ENCODE measurements at regions not wholly inside any gene's neighbourhood (a gene's known extent, or its start where the extent isn't known, plus 50 kb on each side); places are given as distances from the start of the nearest gene placed in this dataset.

DNA sequence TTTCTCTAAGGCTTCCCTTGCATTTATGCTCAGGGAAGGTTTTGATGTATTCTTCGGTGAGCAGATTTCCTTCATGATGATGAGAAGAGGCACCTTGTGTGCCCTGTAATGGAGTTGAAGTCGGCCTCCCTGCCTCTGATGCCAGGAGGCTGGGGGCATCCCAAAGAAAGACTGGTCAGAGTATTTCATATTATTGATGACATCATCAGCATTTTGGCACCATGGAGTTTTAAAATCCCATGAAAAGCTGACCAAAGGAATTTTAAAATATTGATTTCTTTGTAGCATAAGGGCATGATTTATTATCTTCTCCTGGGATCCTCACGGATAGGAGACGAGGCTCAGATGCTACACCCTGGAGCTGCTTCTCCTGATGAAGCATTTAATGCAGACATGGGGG lies 231.2 kb upstream of the IRX1 start:
- POLR2A ChIA-PET: no interaction called here
- peaks cover 0 to 3% (median 0%) of the 10 kb centered on the region in 4 donors for H3K4me1 Mint-ChIP-seq
- peaks cover 0 to 10% (median under 1%) of the 10 kb centered on the region in 9 donors for H3K9me3 Mint-ChIP-seq
- ATAC-seq (no peak), DNase-seq (no peak)
- peaks cover 0 to 5% (median 0%) of the 10 kb centered on the region in 3 donors for H3K36me3 Mint-ChIP-seq
- no peak overlapping the region for H3K4me3 Mint-ChIP-seq
- no peak overlapping the region for H3K27ac Mint-ChIP-seq
- H3K27me3 Mint-ChIP-seq: peaks cover 0 to 11% (median 4%) of the 10 kb centered on the region in 5 donors

DNA sequence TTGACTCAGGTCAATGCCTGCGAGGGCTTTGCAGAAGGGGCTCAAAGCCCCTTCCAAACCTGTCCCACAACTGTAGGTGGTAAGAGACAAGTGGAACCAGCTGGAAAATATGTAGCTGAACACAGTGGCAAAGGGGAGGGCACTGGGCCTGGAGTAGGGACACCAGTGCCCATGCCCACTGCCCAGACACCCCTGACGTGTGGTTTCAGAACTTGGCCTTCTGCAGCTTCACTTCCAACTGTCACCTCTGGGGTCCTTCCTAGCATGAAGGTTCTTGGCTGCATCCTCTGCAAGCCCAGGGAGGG lies 233.1 kb upstream of the IRX1 start:
- Mint-ChIP-seq H3K27ac (no peak overlapping the region), H3K27me3 (peaks cover 0 to 11% (median 4%) of the 10 kb centered on the region in 5 donors), H3K4me1 (peaks cover 0 to 3% (median 0%) of the 10 kb centered on the region in 4 donors), H3K4me3 (no peak overlapping the region), H3K36me3 (peaks cover 0 to 5% (median 0%) of the 10 kb centered on the region in 3 donors), H3K9me3 (peaks cover 0 to 10% (median 0%) of the 10 kb centered on the region in 9 donors)
- POLR2A ChIA-PET: no interaction called here
- ATAC-seq: no peak
- DNase-seq: no peak

DNA sequence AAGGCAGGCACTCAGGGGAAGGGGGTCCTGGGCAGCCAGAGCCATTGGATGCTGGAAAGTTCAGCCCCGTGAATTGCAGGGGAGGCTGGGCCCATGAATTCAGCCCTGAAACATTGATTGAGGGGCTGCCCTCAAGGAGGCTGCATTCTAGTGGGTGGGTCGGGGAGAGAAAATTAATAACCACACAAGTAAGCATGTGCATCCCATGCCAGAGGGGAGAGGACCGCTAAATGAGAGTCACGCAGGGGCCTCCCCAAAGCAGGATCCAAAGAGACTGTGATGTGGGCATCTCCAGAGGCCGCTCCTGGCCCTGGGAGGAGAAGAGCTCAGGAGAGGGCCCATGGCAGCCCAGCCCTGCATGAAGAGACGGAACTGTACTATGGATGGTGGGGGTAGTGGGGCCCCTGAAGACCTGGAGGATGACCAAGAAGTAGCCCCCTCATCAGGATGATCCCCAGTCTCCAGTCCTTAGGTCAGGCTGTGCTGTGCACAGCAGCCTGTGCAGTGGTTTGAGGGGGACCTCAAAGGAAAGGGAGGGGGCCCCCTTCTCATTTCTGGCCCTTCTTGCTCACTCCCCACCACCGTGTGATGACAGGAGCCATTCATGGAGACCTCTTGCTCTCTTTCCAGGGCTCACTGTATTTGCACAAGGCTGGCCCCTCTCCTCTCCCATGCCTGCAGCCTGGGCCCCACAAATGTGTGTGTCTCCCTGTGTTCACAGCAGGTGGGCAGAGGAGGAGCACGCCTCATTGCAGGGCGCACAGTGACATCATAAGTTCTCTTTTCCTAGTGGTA lies 233.6 kb upstream of the IRX1 start:
- DNase-seq (no peak), ATAC-seq (no peak)
- H3K27me3 Mint-ChIP-seq: peaks cover 0 to 11% (median 4%) of the 10 kb centered on the region in 5 donors
- POLR2A ChIA-PET: no interaction called here
- H3K27ac Mint-ChIP-seq: no peak overlapping the region
- H3K9me3 Mint-ChIP-seq: peaks cover 0 to 10% (median 2%) of the 10 kb centered on the region in 9 donors
- H3K36me3 Mint-ChIP-seq: peaks cover 0 to 5% (median 0%) of the 10 kb centered on the region in 3 donors
- peaks cover 0 to 3% (median 0%) of the 10 kb centered on the region in 4 donors for H3K4me1 Mint-ChIP-seq
- no peak overlapping the region for H3K4me3 Mint-ChIP-seq

DNA sequence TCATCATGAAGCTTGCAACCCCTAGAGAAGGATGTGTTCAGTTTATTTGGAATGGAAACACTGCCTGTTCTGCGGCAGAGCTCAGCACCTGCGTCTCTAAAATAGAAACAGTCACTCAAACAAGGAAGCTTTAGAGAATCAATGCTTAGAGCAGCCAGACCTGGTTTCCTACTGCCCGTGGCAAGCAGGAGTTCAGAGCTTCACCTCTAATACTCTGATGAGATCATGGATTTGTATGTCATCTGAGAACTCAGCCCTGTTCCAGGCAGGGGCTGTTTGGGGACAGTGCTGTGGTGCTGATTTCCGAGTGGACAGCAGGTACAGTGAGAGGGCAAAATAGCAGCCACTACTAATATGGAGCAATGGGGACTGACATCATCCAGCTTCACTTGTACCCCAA lies 236.0 kb upstream of the IRX1 start:
- no peak for ATAC-seq

DNA sequence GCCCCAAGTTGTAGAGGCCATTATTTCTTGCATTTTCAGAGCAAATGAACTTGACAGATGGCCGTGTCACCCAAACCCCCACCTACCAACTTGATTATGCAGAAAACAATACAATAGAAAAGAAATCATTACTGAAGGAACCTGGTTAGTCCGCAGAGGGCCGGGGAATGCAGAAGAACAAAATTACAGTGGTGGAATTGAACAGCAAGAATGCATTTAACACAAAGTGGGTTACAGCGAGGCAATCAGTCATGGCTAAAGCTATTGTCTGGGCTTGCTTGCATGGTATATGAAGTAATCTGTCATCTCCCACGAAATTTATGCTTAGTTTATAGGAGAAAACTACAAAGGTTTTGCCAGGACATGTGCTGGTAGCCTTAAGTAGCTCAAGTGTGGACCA lies 238.3 kb upstream of the IRX1 start:
- ATAC-seq (no peak), DNase-seq (no peak)
- Mint-ChIP-seq H3K27me3 (peaks cover 0 to 18% (median 7%) of the 10 kb centered on the region in 5 donors), H3K36me3 (peaks cover 0 to 5% (median 0%) of the 10 kb centered on the region in 3 donors), H3K4me3 (no peak overlapping the region), H3K9me3 (peaks cover 0 to 18% (median 3%) of the 10 kb centered on the region in 9 donors), H3K27ac (no peak overlapping the region), H3K4me1 (peaks cover 0 to 3% (median 0%) of the 10 kb centered on the region in 4 donors)
- POLR2A ChIA-PET: no interaction called here

More for the DNA sequence above, 236.0 kb upstream of the IRX1 start:
- Mint-ChIP-seq H3K36me3 (peaks cover 0 to 5% (median 0%) of the 10 kb centered on the region in 3 donors), H3K27me3 (peaks cover 0 to 11% (median 4%) of the 10 kb centered on the region in 5 donors), H3K27ac (no peak overlapping the region), H3K4me1 (peaks cover 0 to 3% (median 0%) of the 10 kb centered on the region in 4 donors), H3K4me3 (no peak overlapping the region), H3K9me3 (peaks cover 0 to 9% (median 3%) of the 10 kb centered on the region in 9 donors)
- DNase-seq: no peak
- POLR2A ChIA-PET: no interaction called here

DNA sequence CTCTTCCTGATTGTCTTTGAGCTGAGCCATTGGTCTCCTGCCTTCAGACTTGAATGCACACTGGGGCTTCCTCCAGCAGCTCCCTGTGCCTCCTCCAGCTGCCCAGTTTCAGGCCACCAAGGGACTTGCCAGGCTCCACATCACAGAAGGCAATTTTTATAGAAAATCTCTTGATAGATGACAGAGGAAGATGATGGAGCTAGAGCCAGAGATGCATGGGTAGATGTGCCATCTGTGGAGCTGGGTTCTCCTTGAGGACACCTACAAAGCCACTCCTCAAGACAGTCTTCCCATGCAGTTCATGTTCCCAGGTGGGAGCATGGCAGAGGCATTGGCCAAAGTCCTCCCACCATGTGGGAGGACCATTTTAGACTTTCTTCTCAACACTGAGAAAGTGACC lies 239.6 kb upstream of the IRX1 start:
- no peak overlapping the region for H3K4me3 Mint-ChIP-seq
- no peak for DNase-seq
- no peaks in the 10 kb centered on the region for H3K36me3 Mint-ChIP-seq
- H3K27ac Mint-ChIP-seq: no peak overlapping the region
- H3K27me3 Mint-ChIP-seq: peaks cover 0 to 8% (median 5%) of the 10 kb centered on the region in 5 donors
- H3K9me3 Mint-ChIP-seq: peaks cover 0 to 9% (median 0%) of the 10 kb centered on the region in 9 donors
- no peaks in the 10 kb centered on the region for H3K4me1 Mint-ChIP-seq
- POLR2A ChIA-PET: no interaction called here
- no peak for ATAC-seq

DNA sequence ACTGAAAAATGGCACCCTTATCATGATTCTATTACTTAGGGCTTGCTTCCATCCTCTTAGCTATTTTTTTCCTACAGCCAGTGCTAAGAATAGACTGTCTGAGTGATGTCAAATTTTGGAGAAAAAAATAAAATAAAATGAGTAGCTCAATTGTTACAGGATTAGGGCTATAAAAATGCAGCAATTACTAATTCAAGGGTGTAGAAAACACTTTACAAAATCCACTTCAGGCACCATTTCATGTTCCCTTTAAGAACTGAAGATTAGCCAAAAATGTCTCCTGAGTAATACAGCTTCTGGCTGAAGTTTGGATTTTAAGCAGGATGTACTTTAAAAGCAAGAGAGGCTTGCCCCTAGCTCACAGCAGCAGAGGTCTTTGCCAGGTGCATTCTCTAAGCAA lies 240.5 kb upstream of the IRX1 start:
- H3K36me3 Mint-ChIP-seq: no peaks in the 10 kb centered on the region
- DNase-seq (no peak), ATAC-seq (no peak)
- peaks cover 0 to 8% (median 4%) of the 10 kb centered on the region in 5 donors for H3K27me3 Mint-ChIP-seq
- POLR2A ChIA-PET: no interaction called here
- H3K9me3 Mint-ChIP-seq: peaks cover 0 to 9% (median 0%) of the 10 kb centered on the region in 9 donors
- H3K4me1 Mint-ChIP-seq: no peaks in the 10 kb centered on the region
- no peak overlapping the region for H3K4me3 Mint-ChIP-seq
- H3K27ac Mint-ChIP-seq: no peak overlapping the region

DNA sequence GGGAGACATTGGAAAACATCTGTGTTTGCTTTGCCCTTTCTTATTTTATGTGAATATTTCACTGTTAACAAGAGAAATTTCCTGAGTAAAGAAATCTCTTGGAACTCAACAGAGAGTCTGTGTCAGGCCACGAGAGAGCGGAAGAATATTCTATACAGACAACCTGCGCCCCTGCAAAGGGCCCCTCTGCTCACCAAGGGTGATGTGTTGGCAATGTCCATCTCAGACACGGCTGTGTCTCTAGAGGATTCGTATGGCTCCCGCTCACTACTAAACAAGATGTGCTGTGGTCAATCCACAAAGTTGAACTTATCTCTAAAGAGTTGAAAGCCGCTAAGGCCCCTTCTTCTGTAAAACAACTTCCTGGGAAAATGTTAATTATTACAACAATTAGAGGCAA lies 241.0 kb upstream of the IRX1 start:
- H3K27ac Mint-ChIP-seq: no peak overlapping the region
- POLR2A ChIA-PET: no interaction called here
- peaks cover 0 to 2% (median 0%) of the 10 kb centered on the region in 4 donors for H3K4me1 Mint-ChIP-seq
- H3K36me3 Mint-ChIP-seq: no peaks in the 10 kb centered on the region
- no peak for ATAC-seq
- DNase-seq: no peak
- H3K9me3 Mint-ChIP-seq: peaks cover 0 to 10% (median 0%) of the 10 kb centered on the region in 9 donors
- no peak overlapping the region for H3K4me3 Mint-ChIP-seq
- H3K27me3 Mint-ChIP-seq: peaks cover 0 to 12% (median 4%) of the 10 kb centered on the region in 5 donors

DNA sequence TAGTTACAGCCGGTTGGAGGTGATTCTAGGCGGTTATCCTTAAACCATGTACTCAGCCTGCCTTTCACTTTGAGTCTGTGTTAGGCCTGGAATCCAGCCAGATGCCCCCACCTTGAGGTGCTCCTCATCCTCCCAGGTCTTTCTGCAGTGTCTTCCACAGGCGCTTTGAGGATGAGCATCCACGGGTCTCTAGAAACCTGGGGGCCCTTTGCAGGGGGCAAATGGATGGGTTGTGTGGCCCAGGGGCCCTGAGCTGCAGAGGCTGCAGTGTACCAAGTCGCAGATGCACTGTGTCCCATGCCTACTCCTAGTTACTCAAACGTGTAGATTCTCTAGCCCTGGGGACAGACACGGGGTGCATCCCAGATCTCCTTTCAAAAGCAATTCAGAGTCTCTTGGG lies 242.1 kb upstream of the IRX1 start:
- Mint-ChIP-seq H3K27ac (no peak overlapping the region), H3K27me3 (peaks cover 0 to 12% (median 4%) of the 10 kb centered on the region in 5 donors), H3K4me3 (no peak overlapping the region), H3K4me1 (peaks cover 0 to 2% (median 0%) of the 10 kb centered on the region in 4 donors), H3K36me3 (no peaks in the 10 kb centered on the region), H3K9me3 (peaks cover 0 to 11% (median 0%) of the 10 kb centered on the region in 9 donors)
- POLR2A ChIA-PET: no interaction called here
- no peak for ATAC-seq
- no peak for DNase-seq

DNA sequence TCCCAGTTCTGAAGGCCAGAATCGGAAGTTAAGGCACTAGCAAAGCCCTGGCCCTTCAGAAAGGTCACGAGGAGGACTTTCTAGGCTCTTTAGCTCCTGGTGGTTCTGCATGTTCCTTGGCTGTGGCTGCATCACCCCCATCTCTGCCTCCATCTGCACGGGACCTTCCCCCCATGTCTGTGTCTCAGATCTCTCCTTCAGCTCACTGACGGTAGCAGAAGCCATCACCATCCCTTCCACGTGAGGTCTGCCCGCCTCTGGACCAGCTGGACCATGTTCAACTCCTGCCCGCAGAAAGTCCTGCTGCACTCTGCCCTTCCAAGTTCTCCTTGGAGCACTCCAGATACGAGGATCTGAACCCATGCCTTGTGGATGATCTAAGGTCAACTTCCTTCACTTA lies 242.9 kb upstream of the IRX1 start:
- no peak overlapping the region for H3K4me3 Mint-ChIP-seq
- peaks cover 0 to 11% (median 0%) of the 10 kb centered on the region in 9 donors for H3K9me3 Mint-ChIP-seq
- DNase-seq: no peak

DNA sequence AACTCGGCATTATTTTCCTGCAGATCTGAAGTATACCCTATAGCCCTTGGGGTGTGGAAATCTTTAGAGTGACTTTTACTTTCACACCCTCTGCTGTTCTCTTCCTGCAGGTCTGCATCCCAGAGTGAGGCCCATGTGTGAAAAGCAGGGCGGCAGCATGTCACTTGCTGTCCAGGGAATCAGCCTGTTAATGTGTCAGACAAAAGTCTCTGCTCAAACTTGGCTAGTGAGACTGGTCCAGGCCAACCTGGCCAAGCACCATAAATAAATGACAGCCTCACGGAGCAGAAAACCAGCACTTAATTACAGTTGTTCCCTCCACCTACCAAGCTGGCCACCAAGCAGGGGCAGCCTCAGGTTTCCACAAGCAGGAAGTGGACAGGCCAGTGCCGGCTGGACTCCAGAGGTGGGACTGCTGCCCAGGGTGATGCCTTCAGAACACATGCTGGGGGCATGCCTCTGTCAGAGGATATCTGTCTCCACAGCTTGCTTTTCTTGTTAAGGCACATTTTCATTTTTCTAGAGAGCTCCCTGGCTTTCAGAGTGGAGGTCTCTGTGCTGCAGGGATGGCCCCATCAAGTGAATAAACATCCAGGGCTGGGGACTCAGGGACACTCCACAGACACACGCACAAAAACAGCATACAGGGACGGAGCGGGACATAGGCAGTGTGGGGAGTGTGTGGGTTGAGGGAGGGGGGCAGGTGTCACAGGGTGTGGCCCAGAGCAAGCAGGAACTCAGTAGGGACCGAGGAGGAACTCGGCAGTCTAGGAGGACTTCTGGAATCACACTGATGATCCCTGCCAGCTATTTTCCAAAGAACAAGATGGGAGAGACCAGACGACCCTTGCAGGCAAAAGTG lies 243.8 kb upstream of the IRX1 start:
- DNase-seq (no peak), ATAC-seq (no peak)
- Mint-ChIP-seq H3K27me3 (peaks cover 0 to 21% (median 7%) of the 10 kb centered on the region in 5 donors), H3K4me1 (peaks cover 0 to 2% (median 0%) of the 10 kb centered on the region in 4 donors), H3K9me3 (peaks cover 0 to 9% (median 0%) of the 10 kb centered on the region in 9 donors), H3K36me3 (no peaks in the 10 kb centered on the region), H3K27ac (no peak overlapping the region), H3K4me3 (no peak overlapping the region)
- POLR2A ChIA-PET: no interaction called here

More for the DNA sequence above, 242.9 kb upstream of the IRX1 start:
- H3K36me3 Mint-ChIP-seq: no peaks in the 10 kb centered on the region
- peaks cover 0 to 2% (median 0%) of the 10 kb centered on the region in 4 donors for H3K4me1 Mint-ChIP-seq
- peaks cover 0 to 16% (median 4%) of the 10 kb centered on the region in 5 donors for H3K27me3 Mint-ChIP-seq
- no peak for ATAC-seq
- POLR2A ChIA-PET: no interaction called here
- H3K27ac Mint-ChIP-seq: no peak overlapping the region

DNA sequence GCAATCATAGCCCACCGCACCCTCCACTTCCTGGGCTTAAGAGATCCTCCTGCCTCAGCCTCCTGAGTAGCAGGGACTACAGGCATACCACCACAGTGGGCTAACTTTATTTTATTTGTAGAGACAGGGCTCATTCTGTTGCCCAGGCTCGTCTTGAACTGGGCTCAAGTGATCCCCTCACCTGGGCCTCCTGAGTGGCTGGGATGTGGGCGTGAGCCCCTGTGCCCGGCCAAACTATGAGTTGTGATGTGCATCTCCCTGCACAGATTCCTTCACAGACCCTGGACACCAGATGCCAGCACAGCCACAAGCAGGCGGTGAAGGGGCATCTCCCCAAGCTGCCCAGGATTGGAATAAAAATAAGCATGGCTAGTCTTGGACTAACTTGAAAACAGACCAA lies 244.9 kb upstream of the IRX1 start:
- H3K4me1 Mint-ChIP-seq: peaks cover 0 to 2% (median 0%) of the 10 kb centered on the region in 4 donors
- no peak overlapping the region for H3K4me3 Mint-ChIP-seq
- ATAC-seq (no peak), DNase-seq (no peak)
- H3K27me3 Mint-ChIP-seq: peaks cover 0 to 21% (median 7%) of the 10 kb centered on the region in 5 donors
- POLR2A ChIA-PET: no interaction called here
- H3K36me3 Mint-ChIP-seq: no peaks in the 10 kb centered on the region
- H3K9me3 Mint-ChIP-seq: peaks cover 0 to 9% (median 0%) of the 10 kb centered on the region in 9 donors
- H3K27ac Mint-ChIP-seq: no peak overlapping the region

Data from naive thymus-derived CD8-positive, alpha-beta T cell (primary cell).